MV-4-11 (cell line): ENCODE measurements at regions not wholly inside any gene's neighbourhood (a gene's known extent, or its start where the extent isn't known, plus 50 kb on each side); places are given as distances from the start of the nearest gene placed in this dataset.
"Not testable (repeated sequence)": the region's sequence is repeated elsewhere in the genome, so short reads cannot be mapped to it uniquely, and the experiment has no call there.

Experiments used
- DNase-seq: peaks from one replicate; lab custom pipeline; 2025; lab: John Stamatoyannopoulos, UW

GRCh38 chr18:14963246-14963645, 215.3 kb downstream of the ANKRD30B start:
- DNase-seq: no peak

- DNase-seq: no peak
Observed at GRCh38 chr18:14964002-14964401, 216.0 kb downstream of the ANKRD30B start.

- DNase-seq: no peak
Observed at GRCh38 chr18:14964406-14964805, 216.4 kb downstream of the ANKRD30B start.

- DNase-seq: not testable (repeated sequence)
Observed at GRCh38 chr18:14964976-14965375, 217.0 kb downstream of the ANKRD30B start.

GRCh38 chr18:14965553-14965952, 217.6 kb downstream of the ANKRD30B start:
- DNase-seq: no peak

GRCh38 chr18:14967246-14967645, 219.3 kb downstream of the ANKRD30B start:
- DNase-seq: not testable (repeated sequence)

- no peak for DNase-seq
Observed at GRCh38 chr18:14969500-14969899, 221.5 kb downstream of the ANKRD30B start.

GRCh38 chr18:14970027-14970426, 222.1 kb downstream of the ANKRD30B start:
- DNase-seq: no peak

- DNase-seq: no peak
Observed at GRCh38 chr18:14971461-14972185, 223.7 kb downstream of the ANKRD30B start.

- DNase-seq: not testable (repeated sequence)
Observed at GRCh38 chr18:14973421-14973820, 225.4 kb downstream of the ANKRD30B start.

- no peak for DNase-seq
Observed at GRCh38 chr18:14974088-14974487, 226.1 kb downstream of the ANKRD30B start.

GRCh38 chr18:14974576-14974975, 226.6 kb downstream of the ANKRD30B start:
- no peak for DNase-seq

GRCh38 chr18:14975431-14975830, 227.5 kb downstream of the ANKRD30B start:
- no peak for DNase-seq

- DNase-seq: no peak
Observed at GRCh38 chr18:14976736-14977430, 228.9 kb downstream of the ANKRD30B start.

- DNase-seq: no peak
Observed at GRCh38 chr18:14978191-14978590, 230.2 kb downstream of the ANKRD30B start.

GRCh38 chr18:14978962-14979535, 231.1 kb downstream of the ANKRD30B start:
- DNase-seq: no peak

GRCh38 chr18:14979875-14980274, 231.9 kb downstream of the ANKRD30B start:
- no peak for DNase-seq

GRCh38 chr18:14984531-14984930, 236.6 kb downstream of the ANKRD30B start:
- not testable (repeated sequence) for DNase-seq

GRCh38 chr18:14985291-14986013, 237.5 kb downstream of the ANKRD30B start:
- DNase-seq: not testable (repeated sequence)

- not testable (repeated sequence) for DNase-seq
Observed at GRCh38 chr18:14987377-14987776, 239.4 kb downstream of the ANKRD30B start.

- DNase-seq: not testable (repeated sequence)
Observed at GRCh38 chr18:14987960-14988710, 240.2 kb downstream of the ANKRD30B start.

- DNase-seq: not testable (repeated sequence)
Observed at GRCh38 chr18:14989569-14989968, 241.6 kb downstream of the ANKRD30B start.
